AG04449 (cell line): ENCODE measurements at regions not wholly inside any gene's neighbourhood (a gene's known extent, or its start where the extent isn't known, plus 50 kb on each side); places are given as distances from the start of the nearest gene placed in this dataset.

Experiments used
- CTCF ChIA-PET: fragments of 350-600 bp; formaldehyde crosslinking; extraction: SDS; loops from one replicate; lab custom pipeline; 2021; ENCODE audit warnings: antibody characterized with exemption; lab: Yijun Ruan, JAX
- POLR2A ChIA-PET: fragments of 400-600, 350-600 bp; formaldehyde crosslinking; extraction: SDS; loops from one replicate; lab custom pipeline; 2020; ENCODE audit warnings: antibody characterized with exemption, inconsistent platforms; lab: Yijun Ruan, JAX
- DNase-seq: peaks from one replicate; pipeline ENCODE4 v3.0.0-alpha.2; 2010; ENCODE audit warnings: low read depth, low spot score
- H3K4me3 ChIP-seq: 2 replicates; pipeline ENCODE4 v1.5.1; 2011; ENCODE audit warnings: low read depth, mild to moderate bottlenecking, control low read depth, low read length
- CTCF ChIP-seq: IDR thresholded peaks from one replicate; pipeline ENCODE4 v1.5.1; 2011; ENCODE audit warnings: mild to moderate bottlenecking, moderate library complexity, low read length, control low read depth, inconsistent platforms; ENCODE audit not compliant: insufficient read depth; ENCODE audit errors: missing control alignments

GRCh38 chr6:14670806-14671205 lies 553.2 kb downstream of the CD83 start:
- POLR2A ChIA-PET, result interaction anchor here (0.6 kb wide), 1 partner anchor 206 kb away, joined by 3 read pairs; no protein-coding TSS in a partner anchor
- no peak for DNase-seq
- no peak for TF ChIP-seq CTCF
- no peak overlapping the region for H3K4me3 ChIP-seq
- CTCF ChIA-PET, result interaction anchor here (1.2 to 1.6 kb wide), 2 partner anchors 10 to 13 kb away, joined by 4 read pairs; no protein-coding TSS in a partner anchor

- CTCF ChIA-PET, result interaction anchor here (1.2 to 1.6 kb wide), 2 partner anchors 10 to 13 kb away, joined by 4 read pairs; no protein-coding TSS in a partner anchor
- POLR2A ChIA-PET, result no interaction called here
- TF ChIP-seq CTCF, result no peak
- DNase-seq, result peak; percentile 31
- H3K4me3 ChIP-seq, result no peak overlapping the region
Measured at GRCh38 chr6:14671261-14671681, 553.7 kb downstream of the CD83 start.

GRCh38 chr6:14671937-14672336 lies 554.4 kb downstream of the CD83 start:
- DNase-seq, result no peak
- CTCF ChIA-PET, result interaction anchor here (1.2 to 1.6 kb wide), 2 partner anchors 9 to 14 kb away, joined by 4 read pairs; no protein-coding TSS in a partner anchor
- H3K4me3 ChIP-seq, result no peak overlapping the region
- POLR2A ChIA-PET, result no interaction called here
- TF ChIP-seq CTCF, result no peak

GRCh38 chr6:14673201-14673600 lies 555.6 kb downstream of the CD83 start:
- no peak for TF ChIP-seq CTCF
- ChIA-PET CTCF (no interaction called here), POLR2A (no interaction called here)
- H3K4me3 ChIP-seq, result no peak overlapping the region
- DNase-seq, result peak; percentile 29

GRCh38 chr6:14674458-14674857 lies 556.9 kb downstream of the CD83 start:
- CTCF ChIA-PET, result no interaction called here

More at GRCh38 chr6:14674458-14674857, 556.9 kb downstream of the CD83 start:
- no peak for TF ChIP-seq CTCF
- POLR2A ChIA-PET, result no interaction called here
- H3K4me3 ChIP-seq, result no peak overlapping the region
- no peak for DNase-seq
